Bronchial epithelial cell (primary cell): ENCODE measurements at regions not wholly inside any gene's neighbourhood (a gene's known extent, or its start where the extent isn't known, plus 50 kb on each side); places are given as distances from the start of the nearest gene placed in this dataset.
"Not testable (repeated sequence)": the region's sequence is repeated elsewhere in the genome, so short reads cannot be mapped to it uniquely, and the experiment has no call there.

ENCODE experiments used
- DNase-seq: peaks from one replicate; pipeline ENCODE4 v3.0.0-alpha.2; 2010; ENCODE audit warnings: low read depth
- FAIRE-seq: peaks from 2 replicates; lab custom pipeline; 2011; peaks lifted over from hg19 to GRCh38; lab: Jason Lieb, UNC
- H3K27me3 ChIP-seq: 2 replicates; pipeline ENCODE4 v1.5.1; 2011; ENCODE audit warnings: low read length; ENCODE audit not compliant: control insufficient read depth, insufficient read depth
- H3K36me3 ChIP-seq: 2 replicates; pipeline ENCODE4 v1.5.1; 2011; ENCODE audit warnings: low read length; ENCODE audit not compliant: control insufficient read depth, insufficient read depth
- H3K4me3 ChIP-seq: 2 replicates; pipeline ENCODE4 v1.5.1; 2011; ENCODE audit warnings: mild to moderate bottlenecking, low read depth, low read length, control low read depth
- CTCF ChIP-seq: IDR thresholded peaks from 2 replicates; pipeline ENCODE4 v1.5.1; 2011; ENCODE audit warnings: mild to moderate bottlenecking, moderate library complexity, low read length, control low read depth, inconsistent platforms; ENCODE audit not compliant: insufficient read depth, severe bottlenecking

GRCh38 chr11:42773729-42774128 lies 538.1 kb upstream of the API5 start:
- FAIRE-seq (no peak), DNase-seq (no peak)
- Histone ChIP-seq H3K4me3 (no peak overlapping the region), H3K36me3 (no peaks in the 10 kb centered on the region), H3K27me3 (no peaks in the 10 kb centered on the region)
- no peak for TF ChIP-seq CTCF

GRCh38 chr11:42774567-42774966 lies 537.2 kb upstream of the API5 start:
- DNase-seq, result no peak
- Histone ChIP-seq H3K4me3 (no peak overlapping the region), H3K36me3 (no peaks in the 10 kb centered on the region), H3K27me3 (no peaks in the 10 kb centered on the region)
- FAIRE-seq, result no peak
- TF ChIP-seq CTCF, result no peak

DNA sequence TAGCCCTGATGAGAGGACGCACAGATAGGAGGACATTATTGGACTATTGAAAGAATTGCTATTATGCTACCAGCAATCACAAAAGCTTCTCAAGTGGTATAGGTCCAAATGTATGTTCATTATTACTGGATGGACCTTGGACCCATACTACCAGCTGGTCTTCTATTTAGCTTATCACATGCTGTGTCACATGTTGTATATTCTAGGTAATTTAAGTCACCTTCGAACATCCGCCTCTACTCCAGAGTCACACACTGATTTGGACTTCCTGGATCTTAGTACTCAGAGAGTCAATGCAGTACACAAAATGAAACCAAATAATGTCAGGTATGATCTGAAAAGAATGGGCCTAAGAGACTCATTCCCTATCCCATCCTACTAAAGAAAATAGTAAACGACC lies 534.0 kb upstream of the API5 start:
- DNase-seq (no peak), FAIRE-seq (no peak)
- Histone ChIP-seq H3K4me3 (no peak overlapping the region), H3K27me3 (no peaks in the 10 kb centered on the region), H3K36me3 (no peaks in the 10 kb centered on the region)
- no peak for TF ChIP-seq CTCF

- DNase-seq (no peak), FAIRE-seq (no peak)
- Histone ChIP-seq H3K4me3 (no peak overlapping the region), H3K36me3 (no peaks in the 10 kb centered on the region), H3K27me3 (no peaks in the 10 kb centered on the region)
- TF ChIP-seq CTCF, result no peak
Observed at GRCh38 chr11:42778193-42778592, 533.6 kb upstream of the API5 start.

- no peak overlapping the region for H3K4me3 ChIP-seq
- DNase-seq (no peak), FAIRE-seq (no peak)
- H3K36me3 ChIP-seq, result no peaks in the 10 kb centered on the region
- no peaks in the 10 kb centered on the region for H3K27me3 ChIP-seq
- no peak for TF ChIP-seq CTCF
Observed at GRCh38 chr11:42779555-42779954, 532.2 kb upstream of the API5 start.

GRCh38 chr11:42786981-42787380 lies 524.8 kb upstream of the API5 start:
- H3K4me3 ChIP-seq, result no peak overlapping the region
- H3K27me3 ChIP-seq, result no peaks in the 10 kb centered on the region
- H3K36me3 ChIP-seq, result no peaks in the 10 kb centered on the region
- TF ChIP-seq CTCF, result no peak
- FAIRE-seq (no peak), DNase-seq (no peak)

GRCh38 chr11:42795483-42795882 lies 516.3 kb upstream of the API5 start:
- not testable (repeated sequence) for DNase-seq, FAIRE-seq

More at GRCh38 chr11:42795483-42795882, 516.3 kb upstream of the API5 start:
- H3K36me3 ChIP-seq, H3K27me3 ChIP-seq, H3K4me3 ChIP-seq: not testable (repeated sequence)
